ENCODE measurements at regions not wholly inside any gene's neighbourhood (a gene's known extent, or its start where the extent isn't known, plus 50 kb on each side); places are given as distances from the start of the nearest gene placed in this dataset.
"Not testable (repeated sequence)": the region's sequence is repeated elsewhere in the genome, so short reads cannot be mapped to it uniquely, and the experiment has no call there.

DNA sequence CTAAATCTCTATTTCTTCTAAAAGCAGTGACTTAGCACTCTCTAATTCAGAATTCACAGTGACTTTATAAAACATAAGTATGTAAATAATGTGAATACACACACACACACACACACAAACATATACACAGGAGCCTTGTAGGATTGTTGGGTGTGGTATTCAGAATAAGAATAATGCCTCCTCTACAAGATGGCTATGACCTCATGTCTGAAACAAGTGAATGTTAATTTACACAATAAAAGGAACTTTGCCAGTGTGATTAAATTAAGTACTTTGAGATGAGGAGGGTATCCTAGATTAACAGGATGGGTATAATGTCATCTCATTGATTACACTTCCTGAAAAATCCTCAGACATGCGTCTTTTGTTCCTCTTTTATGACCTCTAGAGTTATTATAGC, 234.6 kb downstream of the SLITRK6 start:
- Histone ChIP-seq H3K4me1 (no peaks in the 10 kb centered on the region), H3K36me3 (no peaks in the 10 kb centered on the region), H3K4me3 (no peak overlapping the region), H3K27me3 (no peaks in the 10 kb centered on the region), H3K27ac (no peak overlapping the region), H3K9me3 (no peaks in the 10 kb centered on the region)
- TF ChIP-seq POLR2AphosphoS5 (IDR thresholded peaks at IDR 0.05): no peak
- TF ChIP-seq, protein P1, sequence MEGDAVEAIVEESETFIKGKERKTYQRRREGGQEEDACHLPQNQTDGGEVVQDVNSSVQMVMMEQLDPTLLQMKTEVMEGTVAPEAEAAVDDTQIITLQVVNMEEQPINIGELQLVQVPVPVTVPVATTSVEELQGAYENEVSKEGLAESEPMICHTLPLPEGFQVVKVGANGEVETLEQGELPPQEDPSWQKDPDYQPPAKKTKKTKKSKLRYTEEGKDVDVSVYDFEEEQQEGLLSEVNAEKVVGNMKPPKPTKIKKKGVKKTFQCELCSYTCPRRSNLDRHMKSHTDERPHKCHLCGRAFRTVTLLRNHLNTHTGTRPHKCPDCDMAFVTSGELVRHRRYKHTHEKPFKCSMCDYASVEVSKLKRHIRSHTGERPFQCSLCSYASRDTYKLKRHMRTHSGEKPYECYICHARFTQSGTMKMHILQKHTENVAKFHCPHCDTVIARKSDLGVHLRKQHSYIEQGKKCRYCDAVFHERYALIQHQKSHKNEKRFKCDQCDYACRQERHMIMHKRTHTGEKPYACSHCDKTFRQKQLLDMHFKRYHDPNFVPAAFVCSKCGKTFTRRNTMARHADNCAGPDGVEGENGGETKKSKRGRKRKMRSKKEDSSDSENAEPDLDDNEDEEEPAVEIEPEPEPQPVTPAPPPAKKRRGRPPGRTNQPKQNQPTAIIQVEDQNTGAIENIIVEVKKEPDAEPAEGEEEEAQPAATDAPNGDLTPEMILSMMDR (IDR thresholded peaks at IDR 0.05): no peak
- no peak for TF ChIP-seq POLR2A (IDR thresholded peaks at IDR 0.05)
- DNase-seq (ENCODE audit: low spot score in 2 of 2): no peak
- intact Hi-C loops (cut with DNase I; ENCODE audit: low total_unique reads): no loop called here

DNA sequence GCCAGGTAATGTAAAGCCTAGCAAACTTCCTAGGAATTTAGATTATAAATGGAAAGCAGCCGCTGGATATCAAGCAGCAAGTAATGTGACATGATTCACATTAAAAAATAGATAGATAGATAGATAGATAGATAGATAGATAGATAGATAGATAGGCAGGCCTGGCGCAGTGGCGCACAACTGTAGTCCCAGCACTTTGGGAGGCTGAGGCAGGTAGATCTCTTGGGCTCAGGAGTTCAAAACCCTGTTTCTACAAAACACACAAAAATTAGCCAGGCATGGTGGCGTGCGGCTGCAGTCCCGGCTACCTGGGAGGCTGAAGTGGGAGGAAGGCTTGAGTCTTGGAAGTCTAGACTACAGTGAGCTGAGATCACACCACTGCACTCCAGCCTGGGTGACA, 236.9 kb downstream of the SLITRK6 start:
- no peak for TF ChIP-seq POLR2AphosphoS5 (IDR thresholded peaks at IDR 0.05)
- TF ChIP-seq POLR2A (IDR thresholded peaks at IDR 0.05): no peak
- TF ChIP-seq, protein P1 (IDR thresholded peaks at IDR 0.05): no peak

DNA sequence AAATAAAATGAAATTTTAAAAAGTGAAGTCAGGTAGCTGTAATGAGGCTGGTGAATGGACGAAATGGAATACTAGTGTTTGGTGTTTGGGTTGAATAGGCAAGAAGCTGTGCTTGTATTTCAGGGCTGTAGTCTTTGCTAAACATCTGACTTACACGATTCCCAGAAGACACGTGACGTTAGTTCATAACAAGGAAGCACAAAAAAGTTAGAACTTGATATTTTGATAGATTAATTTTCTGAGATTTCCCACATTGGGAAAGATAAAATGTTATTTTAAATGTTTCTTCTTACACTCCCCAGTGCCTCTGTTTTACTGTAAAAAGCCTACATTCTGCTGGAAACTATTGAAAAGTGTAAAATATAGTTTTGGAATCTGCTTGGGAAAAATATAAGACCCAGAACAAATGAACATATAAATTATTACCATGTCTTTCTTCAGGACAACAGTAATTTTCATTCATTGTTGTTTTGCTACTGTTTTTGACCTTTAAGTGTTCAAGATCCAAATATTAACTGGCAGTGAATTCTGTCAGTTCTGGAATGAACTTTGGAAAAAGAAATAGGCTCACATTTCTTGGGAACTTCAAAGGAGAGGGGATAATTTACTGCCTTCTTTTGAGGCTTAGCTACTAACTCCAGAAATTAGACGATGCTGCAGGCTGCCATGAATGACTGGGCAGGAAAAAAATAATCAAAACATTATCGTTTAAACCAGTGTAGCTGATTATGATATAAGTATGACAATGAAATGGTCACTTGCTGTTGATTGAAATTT, 241.3 kb downstream of the SLITRK6 start:
- no peaks in the 10 kb centered on the region for H3K27me3 ChIP-seq
- no peaks in the 10 kb centered on the region for H3K4me1 ChIP-seq
- H3K36me3 ChIP-seq: no peaks in the 10 kb centered on the region
- TF ChIP-seq, protein P1 (IDR thresholded peaks at IDR 0.05): no peak
- TF ChIP-seq POLR2A (IDR thresholded peaks at IDR 0.05): no peak
- no peak for TF ChIP-seq POLR2AphosphoS5 (IDR thresholded peaks at IDR 0.05)
- no peak overlapping the region for H3K4me3 ChIP-seq
- no peak overlapping the region for H3K27ac ChIP-seq
- no peak for DNase-seq (ENCODE audit: low spot score in 2 of 2)
- intact Hi-C loops (cut with DNase I; ENCODE audit: low total_unique reads): no loop called here
- H3K9me3 ChIP-seq: no peaks in the 10 kb centered on the region

More for the DNA sequence above, 236.9 kb downstream of the SLITRK6 start:
- intact Hi-C loops (cut with DNase I; ENCODE audit: low total_unique reads): no loop called here
- DNase-seq (ENCODE audit: low spot score in 2 of 2): no peak
- H3K4me3 ChIP-seq: no peak overlapping the region
- H3K4me1 ChIP-seq: no peaks in the 10 kb centered on the region
- H3K27me3 ChIP-seq: no peaks in the 10 kb centered on the region
- no peaks in the 10 kb centered on the region for H3K36me3 ChIP-seq
- H3K9me3 ChIP-seq: no peaks in the 10 kb centered on the region
- no peak overlapping the region for H3K27ac ChIP-seq

DNA sequence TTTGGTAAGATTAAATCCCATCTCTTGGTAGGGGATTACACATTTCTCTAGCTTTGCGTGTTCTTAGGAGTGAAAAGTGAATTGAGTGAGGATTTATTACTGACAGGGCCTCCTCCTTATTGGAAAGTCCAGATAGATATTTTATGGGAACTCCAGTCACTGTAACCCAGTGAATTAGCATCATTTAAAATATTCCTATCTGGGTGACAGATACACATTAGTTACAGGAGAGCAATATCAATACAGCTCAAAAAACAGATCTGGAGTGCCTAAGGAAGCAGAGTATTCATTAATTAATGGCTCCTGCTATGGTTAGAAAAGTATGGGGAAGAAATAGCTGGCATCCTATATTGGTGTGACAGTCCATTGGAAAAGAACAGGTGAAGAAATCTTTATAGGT, 248.2 kb downstream of the SLITRK6 start:
- no peak overlapping the region for H3K27ac ChIP-seq
- no peak for DNase-seq (ENCODE audit: low spot score in 2 of 2)
- H3K4me3 ChIP-seq: no peak overlapping the region
- peaks cover 0 to 3% of the 10 kb centered on the region in 2 donors for H3K9me3 ChIP-seq
- no peaks in the 10 kb centered on the region for H3K36me3 ChIP-seq
- TF ChIP-seq, protein P1 (IDR thresholded peaks at IDR 0.05): no peak
- TF ChIP-seq POLR2A (IDR thresholded peaks at IDR 0.05): no peak
- no peak for TF ChIP-seq POLR2AphosphoS5 (IDR thresholded peaks at IDR 0.05)
- H3K27me3 ChIP-seq: no peaks in the 10 kb centered on the region
- no peaks in the 10 kb centered on the region for H3K4me1 ChIP-seq
- intact Hi-C loops (cut with DNase I; ENCODE audit: low total_unique reads): no loop called here

DNA sequence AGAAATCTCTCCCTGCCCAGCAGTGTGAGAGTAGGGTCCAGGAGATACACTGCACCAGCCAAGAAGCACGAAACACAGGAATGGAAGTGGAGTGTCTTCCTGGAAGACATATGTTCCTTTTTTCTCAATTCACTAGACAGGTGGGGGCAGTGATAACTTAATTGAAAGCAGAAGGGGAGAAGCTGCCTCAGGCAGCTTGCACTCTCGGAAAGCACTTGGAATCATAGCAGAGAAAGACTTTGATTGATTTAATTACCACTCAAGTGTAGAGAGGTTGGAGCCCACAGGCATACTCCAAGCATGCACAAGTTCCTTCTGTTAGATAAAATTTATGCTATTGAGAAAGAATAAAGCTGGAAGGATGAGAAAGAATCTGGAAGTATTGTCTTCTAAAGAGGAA, 249.4 kb downstream of the SLITRK6 start:
- no peak overlapping the region for H3K27ac ChIP-seq
- no peaks in the 10 kb centered on the region for H3K4me1 ChIP-seq
- intact Hi-C loops (cut with DNase I; ENCODE audit: low total_unique reads): no loop called here
- TF ChIP-seq POLR2A (IDR thresholded peaks at IDR 0.05) (no peak), POLR2AphosphoS5 (IDR thresholded peaks at IDR 0.05) (no peak)
- TF ChIP-seq, protein P1 (IDR thresholded peaks at IDR 0.05): no peak
- no peak for DNase-seq (ENCODE audit: low spot score in 2 of 2)
- H3K36me3 ChIP-seq: no peaks in the 10 kb centered on the region
- H3K4me3 ChIP-seq: no peak overlapping the region
- H3K27me3 ChIP-seq: no peaks in the 10 kb centered on the region
- peaks cover 0 to 3% of the 10 kb centered on the region in 2 donors for H3K9me3 ChIP-seq

DNA sequence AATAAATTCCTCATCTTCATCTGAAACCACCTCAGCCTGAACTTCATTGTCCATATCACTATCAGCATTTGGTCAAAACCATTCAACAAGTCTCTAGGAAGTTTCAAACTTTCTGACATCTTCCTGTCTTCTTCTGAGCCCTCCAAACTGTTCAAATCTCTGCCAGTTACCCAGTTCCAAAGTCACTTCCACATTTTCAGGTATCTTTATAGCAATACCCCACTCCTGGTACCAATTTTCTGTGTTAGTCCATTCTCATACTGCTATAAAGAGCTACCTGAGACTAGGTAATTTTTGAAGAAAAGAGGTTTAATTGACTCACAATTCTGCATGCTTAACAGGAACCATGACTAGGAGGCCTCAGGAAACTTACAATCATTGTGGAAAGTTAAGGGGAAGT, 250.4 kb downstream of the SLITRK6 start:
- intact Hi-C loops (cut with DNase I; ENCODE audit: low total_unique reads); H3K4me3 ChIP-seq; H3K36me3 ChIP-seq; DNase-seq (ENCODE audit: low spot score in 2 of 2); H3K27ac ChIP-seq; H3K4me1 ChIP-seq; H3K9me3 ChIP-seq; H3K27me3 ChIP-seq: not testable (repeated sequence)

Measured in breast epithelium (tissue), 4 donors.